Large intestine (tissue), 3 donors: ENCODE measurements at regions not wholly inside any gene's neighbourhood (a gene's known extent, or its start where the extent isn't known, plus 50 kb on each side); places are given as distances from the start of the nearest gene placed in this dataset.

Experiments
- DNase-seq, 2 donors: peaks; one replicate each; pipeline versions ENCODE4 v3.0.0 to v3.0.0-alpha.2; 2013
- H3K27ac ChIP-seq: one replicate; pipeline ENCODE4 v1.5.1; 2013; ENCODE audit warnings: low read length
- H3K27me3 ChIP-seq: 2 replicates; pipeline ENCODE4 v1.6.1; 2013; ENCODE audit warnings: low read length; ENCODE audit not compliant: control insufficient read depth, insufficient read depth
- H3K36me3 ChIP-seq: 2 replicates; pipeline ENCODE4 v1.6.1; 2013; ENCODE audit warnings: low read length; ENCODE audit not compliant: control insufficient read depth, insufficient read depth
- H3K4me1 ChIP-seq: one replicate; pipeline ENCODE4 v1.6.1; 2013; ENCODE audit warnings: low read length; ENCODE audit not compliant: control insufficient read depth, insufficient read depth
- H3K4me3 ChIP-seq: one replicate; pipeline ENCODE4 v1.5.1; 2013; ENCODE audit warnings: low read length
- H3K9me3 ChIP-seq: one replicate; pipeline ENCODE4 v1.6.1; 2013; ENCODE audit warnings: mild to moderate bottlenecking, low read depth, low read length, moderate library complexity; ENCODE audit not compliant: control insufficient read depth
- WGBS: methylation state at CpG from one replicate; pipeline ENCODE4 v1.1.5; 2013; ENCODE audit warnings: low lambda C conversion rate; ENCODE audit not compliant: insufficient coverage; 5-methylcytosine and 5-hydroxymethylcytosine counted together

GRCh38 chr12:107241411-107241810, 148.1 kb upstream of the CRY1 start:
- WGBS: no CpG with 5 or more reads among the region's 1 CpG

GRCh38 chr12:107242189-107242588, 148.8 kb upstream of the CRY1 start:
- H3K9me3 ChIP-seq: no peaks in the 10 kb centered on the region
- H3K27ac ChIP-seq: no peak overlapping the region
- H3K4me3 ChIP-seq: no peak overlapping the region
- no peak for DNase-seq
- no peaks in the 10 kb centered on the region for H3K36me3 ChIP-seq
- no peaks in the 10 kb centered on the region for H3K4me1 ChIP-seq
- WGBS: no CpG with 5 or more reads among the region's 4 CpGs
- peaks cover 21% of the 10 kb centered on the region for H3K27me3 ChIP-seq

More at GRCh38 chr12:107241411-107241810, 148.1 kb upstream of the CRY1 start:
- H3K4me1 ChIP-seq: no peaks in the 10 kb centered on the region
- H3K4me3 ChIP-seq: no peak overlapping the region
- no peak overlapping the region for H3K27ac ChIP-seq
- no peaks in the 10 kb centered on the region for H3K9me3 ChIP-seq
- H3K27me3 ChIP-seq: peaks cover 24% of the 10 kb centered on the region
- DNase-seq: no peak
- no peaks in the 10 kb centered on the region for H3K36me3 ChIP-seq

GRCh38 chr12:107243341-107243740, 150.0 kb upstream of the CRY1 start:
- H3K4me3 ChIP-seq: no peak overlapping the region
- H3K9me3 ChIP-seq: no peaks in the 10 kb centered on the region
- no CpG with 5 or more reads among the region's 4 CpGs for WGBS
- no peaks in the 10 kb centered on the region for H3K4me1 ChIP-seq
- DNase-seq: no peak
- peaks cover 21% of the 10 kb centered on the region for H3K27me3 ChIP-seq
- no peaks in the 10 kb centered on the region for H3K36me3 ChIP-seq
- H3K27ac ChIP-seq: no peak overlapping the region

- WGBS: no CpG with 5 or more reads among the region's 2 CpGs
- H3K36me3 ChIP-seq: no peaks in the 10 kb centered on the region
- no peaks in the 10 kb centered on the region for H3K9me3 ChIP-seq
- no peak for DNase-seq
- H3K4me1 ChIP-seq: no peaks in the 10 kb centered on the region
- peaks cover 21% of the 10 kb centered on the region for H3K27me3 ChIP-seq
- no peak overlapping the region for H3K27ac ChIP-seq
- H3K4me3 ChIP-seq: no peak overlapping the region
Observed at GRCh38 chr12:107244584-107244983, 151.2 kb upstream of the CRY1 start.

GRCh38 chr12:107247650-107248049, 154.3 kb upstream of the CRY1 start:
- no peak for DNase-seq
- no CpG with 5 or more reads among the region's 1 CpG for WGBS
- H3K9me3 ChIP-seq: no peaks in the 10 kb centered on the region
- H3K27me3 ChIP-seq: peaks cover 13% of the 10 kb centered on the region
- H3K36me3 ChIP-seq: no peaks in the 10 kb centered on the region
- no peak overlapping the region for H3K4me3 ChIP-seq
- no peaks in the 10 kb centered on the region for H3K4me1 ChIP-seq
- no peak overlapping the region for H3K27ac ChIP-seq

- Histone ChIP-seq H3K36me3 (no peaks in the 10 kb centered on the region), H3K27me3 (peaks cover 11% of the 10 kb centered on the region), H3K4me3 (no peak overlapping the region), H3K4me1 (no peaks in the 10 kb centered on the region), H3K27ac (no peak overlapping the region), H3K9me3 (no peaks in the 10 kb centered on the region)
- no peak for DNase-seq
Observed at GRCh38 chr12:107248187-107248586, 154.8 kb upstream of the CRY1 start.

GRCh38 chr12:107251288-107251687, 157.9 kb upstream of the CRY1 start:
- no CpG with 5 or more reads among the region's 6 CpGs for WGBS
- Histone ChIP-seq H3K4me1 (no peaks in the 10 kb centered on the region), H3K9me3 (no peaks in the 10 kb centered on the region), H3K27ac (no peak overlapping the region), H3K36me3 (no peaks in the 10 kb centered on the region), H3K4me3 (no peak overlapping the region), H3K27me3 (peaks cover 2% of the 10 kb centered on the region)
- DNase-seq: no peak

- no peaks in the 10 kb centered on the region for H3K9me3 ChIP-seq
- H3K36me3 ChIP-seq: no peaks in the 10 kb centered on the region
- peaks cover 2% of the 10 kb centered on the region for H3K27me3 ChIP-seq
- no peak for DNase-seq
- no CpG with 5 or more reads among the region's 1 CpG for WGBS
- H3K27ac ChIP-seq: no peak overlapping the region
- H3K4me1 ChIP-seq: no peaks in the 10 kb centered on the region
- no peak overlapping the region for H3K4me3 ChIP-seq
Observed at GRCh38 chr12:107253361-107253760, 160.0 kb upstream of the CRY1 start.

- Histone ChIP-seq H3K27ac (no peak overlapping the region), H3K4me1 (no peaks in the 10 kb centered on the region), H3K9me3 (no peaks in the 10 kb centered on the region), H3K27me3 (peaks cover 2% of the 10 kb centered on the region), H3K36me3 (no peaks in the 10 kb centered on the region), H3K4me3 (no peak overlapping the region)
- DNase-seq: no peak
- 78% methylated on average over 5 of the region's 5 CpGs for WGBS
Observed at GRCh38 chr12:107254258-107254856, 161.0 kb upstream of the CRY1 start.

GRCh38 chr12:107258780-107259179, 165.4 kb upstream of the CRY1 start:
- 93% methylated on average over 2 of the region's 3 CpGs for WGBS
- H3K9me3 ChIP-seq: no peaks in the 10 kb centered on the region
- H3K27ac ChIP-seq: no peak overlapping the region

GRCh38 chr12:107263980-107264379, 170.6 kb upstream of the CRY1 start:
- Histone ChIP-seq H3K27ac (no peak overlapping the region), H3K4me1 (no peaks in the 10 kb centered on the region), H3K4me3 (no peak overlapping the region), H3K36me3 (no peaks in the 10 kb centered on the region), H3K27me3 (peaks cover 3% of the 10 kb centered on the region), H3K9me3 (no peaks in the 10 kb centered on the region)
- DNase-seq: no peak

More at GRCh38 chr12:107258780-107259179, 165.4 kb upstream of the CRY1 start:
- Histone ChIP-seq H3K36me3 (no peaks in the 10 kb centered on the region), H3K4me3 (no peak overlapping the region), H3K27me3 (peaks cover 2% of the 10 kb centered on the region), H3K4me1 (no peaks in the 10 kb centered on the region)
- no peak for DNase-seq
